CD14-positive monocyte (primary cell): ENCODE measurements at regions not wholly inside any gene's neighbourhood (a gene's known extent, or its start where the extent isn't known, plus 50 kb on each side); places are given as distances from the start of the nearest gene placed in this dataset.

Experiments used
- DNase-seq, 3 donors: peaks; one replicate each; pipeline ENCODE4 v3.0.0-alpha.2; 2011 to 2022
- H2AFZ ChIP-seq: 2 replicates; pipeline ENCODE4 v1.6.0; 2012; ENCODE audit warnings: mild to moderate bottlenecking, low read depth, low read length, inconsistent platforms; ENCODE audit not compliant: insufficient read depth, poor library complexity, severe bottlenecking
- H3K27ac ChIP-seq, 2 donors: 1 replicate in 1 of 2; 2 replicates in 1 of 2; pipeline ENCODE4 v1.5.1; 2012 to 2013; ENCODE audit warnings: low read length in 2 of 2, control low read depth in 1 of 2, inconsistent platforms in 1 of 2, low read depth in 1 of 2, mild to moderate bottlenecking in 1 of 2
- H3K27me3 ChIP-seq, 2 donors: one replicate each; pipeline versions ENCODE4 v1.6.0 to v1.6.1; 2011 to 2013; ENCODE audit warnings: low read length in 2 of 2; ENCODE audit not compliant: control insufficient read depth in 2 of 2, insufficient read depth in 2 of 2
- H3K36me3 ChIP-seq, 2 donors: replicated peaks in 1 of 2; 1 replicate in 1 of 2; 2 replicates in 1 of 2; pipeline versions ENCODE4 v1.5.1 to v1.6.1; 2012 to 2013; ENCODE audit warnings: low read length in 2 of 2, control low read depth in 1 of 2, inconsistent platforms in 1 of 2, mild to moderate bottlenecking in 1 of 2; ENCODE audit not compliant: insufficient read depth in 2 of 2, control insufficient read depth in 1 of 2
- H3K4me1 ChIP-seq, 2 donors: 1 replicate in 1 of 2; 2 replicates in 1 of 2; pipeline versions ENCODE4 v1.5.1 to v1.6.1; 2012 to 2013; ENCODE audit warnings: low read length in 2 of 2, control low read depth in 1 of 2, inconsistent platforms in 1 of 2, mild to moderate bottlenecking in 1 of 2, moderate library complexity in 1 of 2; ENCODE audit not compliant: insufficient read depth in 2 of 2, control insufficient read depth in 1 of 2
- H3K4me2 ChIP-seq: replicated peaks from 2 replicates; pipeline ENCODE3; 2012; ENCODE audit warnings: low read length, moderate library complexity, mild to moderate bottlenecking; ENCODE audit not compliant: poor library complexity, severe bottlenecking; ENCODE audit errors: extremely low read depth
- H3K4me3 ChIP-seq, 3 experiments: fragments of 200-600 bp in 1 of 3; sonication (generic) in 1 of 3; replicated peaks in 1 of 3; 1 replicate in 2 of 3; 2 replicates in 1 of 3; pipeline ENCODE4 v1.5.1; 2011 to 2013; ENCODE audit warnings: low read length in 3 of 3, mild to moderate bottlenecking in 3 of 3, control low read depth in 2 of 3, low read depth in 2 of 3, inconsistent platforms in 1 of 3, moderate library complexity in 1 of 3
- H3K79me2 ChIP-seq: 2 replicates; pipeline ENCODE4 v1.6.0; 2012; ENCODE audit warnings: mild to moderate bottlenecking, control low read depth, inconsistent platforms, low read length, moderate library complexity; ENCODE audit not compliant: insufficient read depth
- H3K9ac ChIP-seq: 2 replicates; pipeline ENCODE4 v1.6.0; 2017; ENCODE audit warnings: low read length, mild to moderate bottlenecking; ENCODE audit not compliant: insufficient read depth, poor library complexity, severe bottlenecking
- H3K9me3 ChIP-seq, 2 donors: replicated peaks in 1 of 2; 1 replicate in 1 of 2; 2 replicates in 1 of 2; pipeline versions ENCODE4 v1.5.1 to v1.6.1; 2012 to 2013; ENCODE audit warnings: low read length in 2 of 2, control low read depth in 1 of 2; ENCODE audit not compliant: control insufficient read depth in 1 of 2, insufficient read depth in 1 of 2
- H4K20me1 ChIP-seq: 2 replicates; pipeline ENCODE4 v1.6.0; 2012; ENCODE audit warnings: mild to moderate bottlenecking, low read length, control low read depth, moderate library complexity; ENCODE audit not compliant: insufficient read depth
- H3K27ac Mint-ChIP-seq, 7 donors: one replicate each; pipeline ENCODE4 v1.8.0; 2020; ENCODE audit warnings: mild to moderate bottlenecking in 7 of 7, mixed read lengths in 7 of 7, moderate library complexity in 6 of 7, inconsistent platforms in 2 of 7
- H3K27me3 Mint-ChIP-seq, 3 donors: one replicate each; pipeline ENCODE4 v1.8.0; 2021 to 2022; ENCODE audit warnings: low read depth in 3 of 3, mild to moderate bottlenecking in 3 of 3, mixed read lengths in 3 of 3, moderate library complexity in 3 of 3, inconsistent platforms in 1 of 3
- H3K36me3 Mint-ChIP-seq, 2 donors: one replicate each; pipeline ENCODE4 v1.8.0; 2020; ENCODE audit warnings: mixed read lengths in 2 of 2, inconsistent platforms in 1 of 2, mild to moderate bottlenecking in 1 of 2
- H3K4me1 Mint-ChIP-seq: one replicate; pipeline ENCODE4 v1.8.0; 2020; ENCODE audit warnings: mild to moderate bottlenecking, mixed read lengths
- H3K4me3 Mint-ChIP-seq, 2 donors: one replicate each; pipeline ENCODE4 v1.8.0; 2020; ENCODE audit warnings: mild to moderate bottlenecking in 2 of 2, mixed read lengths in 2 of 2, moderate library complexity in 1 of 2
- H3K9me3 Mint-ChIP-seq, 7 donors: one replicate each; pipeline ENCODE4 v1.8.0; 2020 to 2022; ENCODE audit warnings: mixed read lengths in 7 of 7, mild to moderate bottlenecking in 6 of 7, moderate library complexity in 6 of 7, inconsistent platforms in 2 of 7
- CTCF ChIP-seq: fragments of 200-600 bp; IDR thresholded peaks from one replicate; pipeline ENCODE4 v1.8.0; 2022; ENCODE audit warnings: antibody characterized with exemption, mild to moderate bottlenecking
- WGBS: methylation state at CpG from one replicate; pipeline ENCODE4 v1.1.5; 2013; ENCODE audit warnings: missing lambda C conversion rate; ENCODE audit not compliant: insufficient coverage; 5-methylcytosine and 5-hydroxymethylcytosine counted together
- intact Hi-C, 2 donors: fragments of 100-400 bp; cut with micrococcal nuclease; formaldehyde crosslinking; loops; one replicate each; pipeline versions ENCODE4 v1.15.0 to v1.15.1; 2023

DNA sequence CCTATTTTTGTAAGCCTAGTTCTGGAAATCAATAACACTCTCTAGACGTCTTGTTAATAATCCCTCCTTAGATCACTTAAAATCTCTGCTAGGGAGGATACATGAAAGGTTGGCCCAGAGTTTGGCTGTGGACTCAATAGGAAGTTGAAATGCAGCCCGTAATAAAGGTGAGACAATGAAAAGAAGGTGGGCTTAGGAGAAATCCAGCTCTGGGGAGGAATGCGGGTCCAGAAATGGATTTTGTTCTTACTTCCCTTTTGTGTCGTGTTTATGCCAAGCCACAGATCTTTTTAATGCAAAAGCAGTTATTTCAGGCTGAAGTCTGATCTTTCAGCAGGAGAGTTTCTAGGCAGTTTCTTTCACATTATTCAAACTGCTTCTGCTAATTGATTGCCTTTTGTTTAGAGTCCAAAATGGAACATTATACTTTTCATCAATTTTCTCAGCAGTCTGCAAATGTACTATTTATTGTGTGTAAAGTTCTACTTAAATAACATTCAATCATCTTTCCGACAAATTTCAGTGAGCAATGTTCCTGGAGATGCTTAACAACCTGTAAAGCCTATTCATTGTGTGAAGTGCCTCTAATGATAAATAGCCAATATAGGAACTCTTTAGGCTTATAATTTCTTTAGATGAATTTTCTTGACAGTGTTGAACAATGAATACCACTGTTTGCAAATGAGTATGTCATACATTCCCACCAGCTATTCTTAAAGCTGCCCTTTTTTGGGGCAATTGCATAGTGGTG, 252.9 kb upstream of the KRR1 start:
- Histone ChIP-seq H4K20me1 (no peaks in the 10 kb centered on the region), H3K9me3 (no peaks in the 10 kb centered on the region), H2AFZ (no peak overlapping the region), H3K9ac (no peak overlapping the region), H3K4me3 (no peak overlapping the region), H3K79me2 (no peaks in the 10 kb centered on the region), H3K27me3 (peaks cover 0 to 2% of the 10 kb centered on the region in 2 donors), H3K27ac (no peak overlapping the region), H3K4me2 (no peak overlapping the region), H3K36me3 (no peaks in the 10 kb centered on the region), H3K4me1 (no peaks in the 10 kb centered on the region)
- Mint-ChIP-seq H3K36me3 (no peaks in the 10 kb centered on the region), H3K27ac (no peak overlapping the region), H3K4me1 (no peaks in the 10 kb centered on the region), H3K4me3 (no peak overlapping the region), H3K9me3 (peaks cover 0 to 6% (median 0%) of the 10 kb centered on the region in 7 donors), H3K27me3 (peaks cover 0 to 3% (median 2%) of the 10 kb centered on the region in 3 donors)
- intact Hi-C loops: no loop called here
- 39% methylated on average over 3 of the region's 5 CpGs for WGBS
- no peak for DNase-seq
- TF ChIP-seq CTCF: no peak

GRCh38 chr12:75760573-75761294, 249.3 kb upstream of the KRR1 start:
- Mint-ChIP-seq H3K9me3 (peaks cover 0 to 4% (median 0%) of the 10 kb centered on the region in 7 donors), H3K4me3 (no peak overlapping the region), H3K27me3 (peaks cover 0 to 3% (median 0%) of the 10 kb centered on the region in 3 donors), H3K36me3 (no peaks in the 10 kb centered on the region), H3K4me1 (no peaks in the 10 kb centered on the region), H3K27ac (no peak overlapping the region)
- H2AFZ ChIP-seq: no peak overlapping the region
- intact Hi-C loops: no loop called here
- WGBS: 100% methylated on average over 1 of the region's 7 CpGs
- H3K9ac ChIP-seq: no peak overlapping the region
- no peak for TF ChIP-seq CTCF
- no peaks in the 10 kb centered on the region for H3K36me3 ChIP-seq
- H3K4me1 ChIP-seq: no peaks in the 10 kb centered on the region
- H3K79me2 ChIP-seq: no peaks in the 10 kb centered on the region
- no peak overlapping the region for H3K4me2 ChIP-seq
- no peaks in the 10 kb centered on the region for H4K20me1 ChIP-seq
- H3K4me3 ChIP-seq: no peak overlapping the region
- peaks cover 0 to 2% of the 10 kb centered on the region in 2 donors for H3K27me3 ChIP-seq
- H3K27ac ChIP-seq: no peak overlapping the region
- no peak for DNase-seq
- no peaks in the 10 kb centered on the region for H3K9me3 ChIP-seq
